PC-3 (cell line): ENCODE measurements at regions not wholly inside any gene's neighbourhood (a gene's known extent, or its start where the extent isn't known, plus 50 kb on each side); places are given as distances from the start of the nearest gene placed in this dataset.

ENCODE experiments used
- ATAC-seq: fragments of 200-7000 bp; cut with Tn5 transposase; 2 replicates; pipeline ENCODE4 v1.9.1; 2020; ENCODE audit warnings: mild to moderate bottlenecking, moderate library complexity
- BruUV-seq: library from RNA; stranded (reverse); fragments of 400-500 nt; replicated peaks from 2 replicates; lab custom pipeline; 2021; lab: Mats Ljungman, UMichigan
- CTCF ChIA-PET: fragments of 300-600 bp; sonication (Branson Sonifier 250); formaldehyde crosslinking; loops from one replicate; lab custom pipeline; 2022; ENCODE audit warnings: antibody characterized with exemption; lab: Charles Lee
- POLR2A ChIA-PET: fragments of 300-600 bp; sonication (Branson Sonifier 250); formaldehyde crosslinking; loops from one replicate; lab custom pipeline; 2022; ENCODE audit warnings: antibody characterized with exemption; ENCODE audit not compliant: unreplicated experiment; lab: Charles Lee
- DNase-seq: peaks from one replicate; pipeline ENCODE4 v3.0.0-alpha.2; 2015
- H2AFZ ChIP-seq: fragments of 300-600 bp; sonication (generic); 2 replicates; pipeline ENCODE4 v1.6.0; 2016; ENCODE audit warnings: antibody characterized with exemption, low read length
- H3F3A ChIP-seq: fragments of 300-600 bp; sonication (generic); one replicate; pipeline ENCODE4 v1.6.0; 2017; ENCODE audit warnings: antibody characterized with exemption, low read length, control low read depth, mild to moderate bottlenecking; ENCODE audit not compliant: unreplicated experiment
- H3K27ac ChIP-seq: fragments of 300-600 bp; sonication (generic); 2 replicates; pipeline ENCODE4 v1.5.1; 2016; ENCODE audit warnings: mild to moderate bottlenecking, low read length
- H3K27me3 ChIP-seq: fragments of 300-600 bp; sonication (generic); 2 replicates; pipeline ENCODE4 v1.6.1; 2016; ENCODE audit warnings: low read length, mixed read lengths
- H3K36me3 ChIP-seq: fragments of 300-600 bp; sonication (generic); 2 replicates; pipeline ENCODE4 v1.6.1; 2016; ENCODE audit warnings: low read depth, mixed run types, low read length, mixed read lengths
- H3K4me1 ChIP-seq: fragments of 300-600 bp; sonication (generic); 2 replicates; pipeline ENCODE4 v1.5.1; 2016; ENCODE audit warnings: low read length; ENCODE audit not compliant: insufficient read depth
- H3K4me2 ChIP-seq: fragments of 300-600 bp; sonication (generic); 2 replicates; pipeline ENCODE4 v1.6.0; 2016; ENCODE audit warnings: low read length
- H3K4me3 ChIP-seq: fragments of 300-600 bp; sonication (generic); 2 replicates; pipeline ENCODE4 v1.5.1; 2016; ENCODE audit warnings: mild to moderate bottlenecking, low read length, mixed read lengths
- H3K79me2 ChIP-seq: fragments of 300-600 bp; sonication (generic); 2 replicates; pipeline ENCODE4 v1.6.1; 2017; ENCODE audit warnings: low read length, mixed read lengths
- H3K9ac ChIP-seq: fragments of 300-600 bp; sonication (generic); 2 replicates; pipeline ENCODE4 v1.6.0; 2016; ENCODE audit warnings: mild to moderate bottlenecking, low read length
- H3K9me2 ChIP-seq: fragments of 300-600 bp; sonication (generic); replicated peaks from 2 replicates; pipeline ENCODE4 v1.6.1; 2016; ENCODE audit warnings: mixed run types, low read length, mixed read lengths
- H3K9me3 ChIP-seq: fragments of 300-600 bp; sonication (generic); 2 replicates; pipeline ENCODE4 v1.6.1; 2016; ENCODE audit warnings: low read length, mixed read lengths
- H4K20me1 ChIP-seq: fragments of 300-600 bp; sonication (generic); 2 replicates; pipeline ENCODE4 v1.6.1; 2016; ENCODE audit warnings: low read length, mixed read lengths
- CTCF ChIP-seq: fragments of 300-600 bp; sonication (generic); conservative IDR thresholded peaks from 2 replicates; pipeline ENCODE4 v1.5.1; 2017; ENCODE audit warnings: antibody characterized with exemption, low read depth, mild to moderate bottlenecking, low read length
- EZH2 ChIP-seq: fragments of 300-600 bp; sonication (generic); IDR thresholded peaks from one replicate; pipeline ENCODE4 v1.6.1; 2017; ENCODE audit warnings: antibody characterized with exemption, mild to moderate bottlenecking, low read length; ENCODE audit not compliant: unreplicated experiment
- EZH2phosphoT487 ChIP-seq: fragments of 300-600 bp; sonication (generic); IDR thresholded peaks from 2 replicates; pipeline ENCODE4 v1.6.1; 2018; ENCODE audit warnings: mild to moderate bottlenecking, antibody characterized with exemption, low read length, borderline replicate concordance
- intact Hi-C: fragments of 100-400 bp; cut with micrococcal nuclease; formaldehyde crosslinking; loops from 2 replicates; pipeline ENCODE4 v1.9.0; 2023

GRCh38 chr4:180292339-180292738 is 1950.9 kb upstream of the TENM3 start:
- Histone ChIP-seq H3K9me2 (no peaks in the 10 kb centered on the region), H4K20me1 (no peaks in the 10 kb centered on the region), H3K4me2 (no peak overlapping the region), H3K4me3 (no peak overlapping the region), H2AFZ (no peak overlapping the region), H3K9me3 (no peaks in the 10 kb centered on the region), H3K79me2 (no peaks in the 10 kb centered on the region), H3K9ac (no peak overlapping the region), H3K4me1 (no peaks in the 10 kb centered on the region), H3F3A (no peaks in the 10 kb centered on the region), H3K27me3 (no peaks in the 10 kb centered on the region), H3K27ac (no peak overlapping the region), H3K36me3 (no peaks in the 10 kb centered on the region)
- TF ChIP-seq EZH2phosphoT487 (no peak), CTCF (no peak), EZH2 (no peak)
- intact Hi-C loops: no loop called here
- BruUV-seq: no TSS peak
- ATAC-seq (no peak), DNase-seq (no peak)
- CTCF ChIA-PET: no interaction called here
- POLR2A ChIA-PET: no interaction called here

- no peaks in the 10 kb centered on the region for H3K4me1 ChIP-seq
- no peak overlapping the region for H3K9ac ChIP-seq
- 0 out of 2 replicates have a peak, but pooled peaks cover 4% of the 10 kb centered on the region for H3K27me3 ChIP-seq
- no TSS peak for BruUV-seq
- DNase-seq (no peak), ATAC-seq (no peak)
- no peak overlapping the region for H3K27ac ChIP-seq
- no peak overlapping the region for H2AFZ ChIP-seq
- H3K36me3 ChIP-seq: no peaks in the 10 kb centered on the region
- ChIA-PET POLR2A (no interaction called here), CTCF (no interaction called here)
- no peaks in the 10 kb centered on the region for H3K9me2 ChIP-seq
- no peaks in the 10 kb centered on the region for H3K79me2 ChIP-seq
- H3K9me3 ChIP-seq: no peaks in the 10 kb centered on the region
- no peaks in the 10 kb centered on the region for H4K20me1 ChIP-seq
- intact Hi-C loops: no loop called here
- TF ChIP-seq EZH2: no peak
- TF ChIP-seq CTCF: no peak
- TF ChIP-seq EZH2phosphoT487: no peak
- no peaks in the 10 kb centered on the region for H3F3A ChIP-seq
- H3K4me3 ChIP-seq: no peak overlapping the region
- no peak overlapping the region for H3K4me2 ChIP-seq
Measured at GRCh38 chr4:180296036-180296599, 1947.1 kb upstream of the TENM3 start.

- no peaks in the 10 kb centered on the region for H3F3A ChIP-seq
- H3K4me2 ChIP-seq: no peak overlapping the region
- H3K27me3 ChIP-seq: no peaks in the 10 kb centered on the region
- intact Hi-C loops: no loop called here
- no TSS peak for BruUV-seq
- no peaks in the 10 kb centered on the region for H3K9me2 ChIP-seq
- no peaks in the 10 kb centered on the region for H3K9me3 ChIP-seq
- DNase-seq (no peak), ATAC-seq (no peak)
- H2AFZ ChIP-seq: no peak overlapping the region
- no peak overlapping the region for H3K9ac ChIP-seq
- H3K36me3 ChIP-seq: no peaks in the 10 kb centered on the region
- no peaks in the 10 kb centered on the region for H3K79me2 ChIP-seq
- CTCF ChIA-PET: interaction anchor here (0.5 kb wide), 1 partner anchor 200 kb away, joined by 4 read pairs; no protein-coding TSS in a partner anchor
- no peak for TF ChIP-seq EZH2phosphoT487
- H3K4me1 ChIP-seq: no peaks in the 10 kb centered on the region
- no peak overlapping the region for H3K27ac ChIP-seq
- no peaks in the 10 kb centered on the region for H4K20me1 ChIP-seq
- no peak overlapping the region for H3K4me3 ChIP-seq
- POLR2A ChIA-PET: interaction anchor here (0.7 kb wide), 1 partner anchor 103 kb away, joined by 3 read pairs; no protein-coding TSS in a partner anchor
Measured at GRCh38 chr4:180304321-180304720, 1938.9 kb upstream of the TENM3 start.
